K562 (cell line): ENCODE measurements at regions not wholly inside any gene's neighbourhood (a gene's known extent, or its start where the extent isn't known, plus 50 kb on each side); places are given as distances from the start of the nearest gene placed in this dataset.

Experiments
- ATAC-seq: fragments of 200-7000 bp; cut with Tn5 transposase; 3 replicates; pipeline ENCODE4 v1.9.1; 2020; ENCODE audit warnings: moderate library complexity
- BruUV-seq: library from RNA; stranded (reverse); fragments of 400-500 nt; replicated peaks from 2 replicates; lab custom pipeline; 2021; lab: Mats Ljungman, UMichigan
- CTCF ChIA-PET: fragments of 300-600 bp; formaldehyde crosslinking; extraction: SDS; loops from one replicate; lab custom pipeline; 2021; ENCODE audit warnings: low intra/inter-chr PET ratio; lab: Yijun Ruan, JAX
- POLR2A ChIA-PET: fragments of 300-600, 350-650 bp; sonication (Branson Sonifier 250); formaldehyde crosslinking; extraction: SDS; loops from one replicate; lab custom pipeline; 2021; ENCODE audit warnings: antibody characterized with exemption, inconsistent platforms; lab: Yijun Ruan, JAX
- DNase-seq, 4 experiments: peaks; one replicate each; pipeline versions ENCODE4 v3.0.0 to v3.0.0-alpha.2; 2011 to 2018; ENCODE audit warnings: low spot score in 3 of 4, mixed read lengths in 3 of 4; ENCODE audit errors: extremely low read depth in 1 of 4
- FAIRE-seq: peaks from 2 replicates; lab custom pipeline; 2011; peaks lifted over from hg19 to GRCh38; lab: Jason Lieb, UNC
- H2AFZ ChIP-seq: 2 replicates; pipeline ENCODE4 v1.6.0; 2011; ENCODE audit warnings: low read depth, low read length, control low read depth, inconsistent platforms
- H3K27ac ChIP-seq: fragments of 200-600 bp; 3 replicates; pipeline ENCODE4 v1.8.0; 2011; ENCODE audit warnings: low read depth, mild to moderate bottlenecking, control low read depth, inconsistent platforms, low read length, moderate library complexity, mixed read lengths; ENCODE audit errors: extremely low read depth
- H3K27me3 ChIP-seq, 2 experiments: fragments of 300-600 bp in 1 of 2; 2 replicates in 1 of 2; 3 replicates in 1 of 2; pipeline versions ENCODE4 v1.6.0 to v1.8.0; 2011; ENCODE audit warnings: inconsistent platforms in 2 of 2, low read length in 2 of 2, mild to moderate bottlenecking in 1 of 2, mixed read lengths in 1 of 2, moderate library complexity in 1 of 2; ENCODE audit not compliant: control insufficient read depth in 2 of 2, insufficient read depth in 2 of 2
- H3K36me3 ChIP-seq: fragments of 300-600 bp; 3 replicates; pipeline ENCODE4 v1.8.0; 2011; ENCODE audit warnings: mild to moderate bottlenecking, low read length, inconsistent platforms; ENCODE audit not compliant: control insufficient read depth, insufficient read depth
- H3K4me1 ChIP-seq, 2 experiments: fragments of 200-600 bp in 1 of 2; replicated peaks in 1 of 2; 2 replicates in 1 of 2; 3 replicates in 1 of 2; pipeline versions ENCODE4 v1.5.1 to v1.8.0; 2011; ENCODE audit warnings: inconsistent platforms in 2 of 2, low read length in 2 of 2, mild to moderate bottlenecking in 1 of 2, mixed read lengths in 1 of 2, moderate library complexity in 1 of 2; ENCODE audit not compliant: control insufficient read depth in 2 of 2, insufficient read depth in 2 of 2
- H3K4me2 ChIP-seq: 2 replicates; pipeline ENCODE4 v1.6.1; 2011; ENCODE audit warnings: low read length, control low read depth, inconsistent platforms, mixed read lengths; ENCODE audit not compliant: insufficient read depth
- H3K4me3 ChIP-seq: fragments of 200-600 bp; sonication (generic), shearing (Covaris generic); 2 replicates; pipeline ENCODE4 v1.5.1; 2016; ENCODE audit warnings: control low read depth, inconsistent platforms
- H3K79me2 ChIP-seq: fragments of 200-600 bp; 3 replicates; pipeline ENCODE4 v1.8.0; 2011; ENCODE audit warnings: low read length, inconsistent platforms; ENCODE audit not compliant: control insufficient read depth, insufficient read depth
- H3K9ac ChIP-seq, 2 experiments: 2 replicates each; pipeline versions ENCODE4 v1.6.0 to v1.6.1; 2011; ENCODE audit warnings: low read depth in 2 of 2, low read length in 2 of 2, control low read depth in 1 of 2, inconsistent platforms in 1 of 2, mild to moderate bottlenecking in 1 of 2, mixed read lengths in 1 of 2; ENCODE audit not compliant: insufficient read depth in 1 of 2
- H3K9me1 ChIP-seq: one replicate; pipeline ENCODE4 v1.6.0; 2011; ENCODE audit warnings: inconsistent platforms, mild to moderate bottlenecking, low read length, moderate library complexity; ENCODE audit not compliant: control insufficient read depth, insufficient read depth
- H3K9me3 ChIP-seq: replicated peaks from 2 replicates; pipeline ENCODE4 v1.5.1; 2011; ENCODE audit warnings: low read depth, low read length, inconsistent platforms; ENCODE audit not compliant: control insufficient read depth, insufficient read depth
- H4K20me1 ChIP-seq: replicated peaks from 2 replicates; pipeline ENCODE4 v1.6.1; 2011; ENCODE audit warnings: low read length, inconsistent platforms, mixed read lengths; ENCODE audit not compliant: control insufficient read depth, insufficient read depth
- ASH1L ChIP-seq: fragments of 450-650 bp; IDR thresholded peaks from 2 replicates; pipeline ENCODE4 v1.6.1; 2018; ENCODE audit warnings: borderline replicate concordance, mild to moderate bottlenecking, low read depth; ENCODE audit not compliant: partially characterized antibody
- COPS2 ChIP-seq: fragments of 450-650 bp; conservative IDR thresholded peaks from 2 replicates; pipeline ENCODE4 v1.6.1; 2016; ENCODE audit warnings: mild to moderate bottlenecking, moderate library complexity
- FUS ChIP-seq: fragments of 200-400 bp; formaldehyde crosslinking; optimal IDR thresholded peaks from 2 replicates; pipeline ENCODE3; 2017; ENCODE audit warnings: low read depth, low read length
- HIVEP1 ChIP-seq: fragments of 250-450 bp; sonication (Bioruptor Pico); IDR thresholded peaks from 2 replicates; pipeline ENCODE4 v1.4.0; 2020; ENCODE audit warnings: mild to moderate bottlenecking
- NELFE ChIP-seq: IDR thresholded peaks from 2 replicates; pipeline ENCODE4 v1.6.1; 2011; ENCODE audit warnings: mild to moderate bottlenecking; ENCODE audit not compliant: insufficient read depth, insufficient read length
- PYGO2 ChIP-seq: fragments of 450-650 bp; IDR thresholded peaks from 2 replicates; pipeline ENCODE4 v1.6.1; 2016; ENCODE audit warnings: mild to moderate bottlenecking, missing genetic modification characterization, moderate library complexity, missing compliant biosample characterization
- RFX1 ChIP-seq: fragments of 450-650 bp; IDR thresholded peaks from 2 replicates; pipeline ENCODE4 v1.6.1; 2016; ENCODE audit warnings: mild to moderate bottlenecking, moderate library complexity
- SAFB ChIP-seq: fragments of 200-400 bp; formaldehyde crosslinking; IDR thresholded peaks from 2 replicates; pipeline ENCODE4 v1.6.1; 2017; ENCODE audit warnings: low read depth, low read length, borderline replicate concordance
- UBTF ChIP-seq, 2 experiments: IDR thresholded peaks; 2 replicates each; pipeline ENCODE4 v1.6.1; 2012; ENCODE audit warnings: improper control_type of control experiment in 2 of 2, low read depth in 2 of 2, low read length in 2 of 2, borderline replicate concordance in 1 of 2
- ZFP30 ChIP-seq: fragments of 250-450 bp; sonication (Bioruptor Pico); IDR thresholded peaks from 2 replicates; pipeline ENCODE4 v1.8.0; 2022; ENCODE audit warnings: moderate library complexity, mild to moderate bottlenecking, inconsistent platforms, borderline replicate concordance
- ZFPM2 ChIP-seq: fragments of 250-450 bp; sonication (Bioruptor Pico); IDR thresholded peaks from 2 replicates; pipeline ENCODE4 v1.5.1; 2022; ENCODE audit warnings: mild to moderate bottlenecking
- ZNF79 ChIP-seq: fragments of 250-450 bp; sonication (Bioruptor Pico); IDR thresholded peaks from 2 replicates; pipeline ENCODE4 v1.4.0; 2020; ENCODE audit warnings: low read depth, mild to moderate bottlenecking, moderate library complexity
- WGBS: fragments of 100-300 bp; shearing (Covaris generic); methylation state at CpG from one replicate; pipeline ENCODE4 v1.1.6; 2016; ENCODE audit warnings: low coverage, mixed read lengths; ENCODE audit not compliant: insufficient coverage; ENCODE audit errors: missing lambda C conversion rate; 5-methylcytosine and 5-hydroxymethylcytosine counted together
- in situ Hi-C: fragments of 300-500 bp; cut with MboI; formaldehyde crosslinking; loops from 4 replicates; pipeline ENCODE4 v1.15.0; 2018; ENCODE audit warnings: inconsistent platforms, mixed read lengths
- intact Hi-C: fragments of 100-400 bp; cut with micrococcal nuclease; formaldehyde crosslinking; loops from 2 replicates; pipeline ENCODE4 v1.14.2; 2022

- Histone ChIP-seq H3K36me3 (no peaks in the 10 kb centered on the region), H3K27ac (no peak overlapping the region), H3K9me3 (no peaks in the 10 kb centered on the region), H4K20me1 (0 out of 2 replicates have a peak, but pooled peaks cover 6% of the 10 kb centered on the region), H3K27me3 (peaks cover 48 to 89% of the 10 kb centered on the region in 2 experiments; a peak in 4 of 5 replicates), H3K4me3 (no peak overlapping the region), H3K4me2 (no peak overlapping the region), H3K9me1 (peaks cover 3% of the 10 kb centered on the region), H3K4me1 (peaks cover 0 to 18% of the 10 kb centered on the region in 2 experiments; a peak in 2 of 5 replicates), H2AFZ (no peak overlapping the region), H3K9ac (no peak overlapping the region; a peak in 1 of 4 replicates), H3K79me2 (no peaks in the 10 kb centered on the region)
- FAIRE-seq = no peak
- in situ Hi-C loops (no loop called here), intact Hi-C loops (no loop called here)
- WGBS = 12% methylated on average over 28 of the region's 32 CpGs
- ATAC-seq = no peak; the same call in 2 of the 3 replicates
- TF ChIP-seq RFX1 (no peak), NELFE (no peak), ZNF79 (CRISPR knock-in tag) (no peak), ZFP30 (CRISPR knock-in tag) (no peak), FUS (no peak), UBTF (IDR thresholded peaks at IDR 0.05; ENCODE audit: borderline replicate concordance in 1 of 2, low read depth in 2 of 2, low read length in 2 of 2) (no peak), ASH1L (no peak), COPS2 (no peak), SAFB (no peak), HIVEP1 (CRISPR knock-in tag) (no peak), ZFPM2 (CRISPR knock-in tag) (no peak), PYGO2 (tag) (no peak)
- DNase-seq = no peak
- no TSS peak for BruUV-seq
- ChIA-PET POLR2A (no interaction called here), CTCF (no interaction called here)
Measured at GRCh38 chr17:83177611-83178532, 98.5 kb downstream of the METRNL start.
